Ishikawa (cell line): ENCODE measurements at regions not wholly inside any gene's neighbourhood (a gene's known extent, or its start where the extent isn't known, plus 50 kb on each side); places are given as distances from the start of the nearest gene placed in this dataset.

Experiments used
- CEBPB ChIP-seq: IDR thresholded peaks from 2 replicates; pipeline ENCODE4 v1.6.1; 2012
- EP300 ChIP-seq: IDR thresholded peaks from 2 replicates; pipeline ENCODE4 v1.6.1; 2012; ENCODE audit warnings: borderline replicate concordance
- NFIC ChIP-seq: IDR thresholded peaks from 2 replicates; pipeline ENCODE4 v1.6.1; 2012
- TAF1 ChIP-seq: IDR thresholded peaks from 2 replicates; pipeline ENCODE4 v1.6.1; 2012; ENCODE audit warnings: low read depth, mild to moderate bottlenecking
- TEAD4 ChIP-seq: IDR thresholded peaks from 2 replicates; pipeline ENCODE4 v1.6.1; 2012
- TF ChIP-seq, protein P1 (sequence below): IDR thresholded peaks from 2 replicates; pipeline ENCODE4 v1.6.1; 2012
- TF ChIP-seq, protein P2 (sequence below): IDR thresholded peaks from 2 replicates; pipeline ENCODE4 v1.6.1; 2012; ENCODE audit warnings: low read depth, mild to moderate bottlenecking

DNA sequence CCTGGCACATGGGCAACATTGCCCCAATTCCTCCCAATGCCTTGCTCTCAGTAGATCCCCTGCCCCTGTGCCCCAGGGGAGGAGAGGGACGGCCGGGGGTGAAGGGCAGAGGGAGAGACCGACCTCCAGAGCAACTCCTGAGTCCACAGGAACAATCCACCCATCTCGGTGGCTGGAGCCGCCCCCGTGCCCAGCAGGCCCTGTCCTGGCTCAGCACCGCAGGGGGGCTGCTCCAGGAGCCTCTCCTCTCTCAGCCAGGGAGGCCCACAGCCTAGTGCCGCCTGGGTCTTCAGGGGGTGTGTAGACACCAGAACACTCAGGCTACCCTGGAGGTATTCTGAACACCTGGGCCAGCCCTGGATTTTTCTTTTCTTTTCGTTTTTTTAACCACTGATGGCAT lies 233.7 kb upstream of the SDK2 start:
- TF ChIP-seq, protein P1, sequence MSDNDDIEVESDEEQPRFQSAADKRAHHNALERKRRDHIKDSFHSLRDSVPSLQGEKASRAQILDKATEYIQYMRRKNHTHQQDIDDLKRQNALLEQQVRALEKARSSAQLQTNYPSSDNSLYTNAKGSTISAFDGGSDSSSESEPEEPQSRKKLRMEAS = no peak
- TF ChIP-seq NFIC (no peak), TEAD4 (no peak), EP300 (no peak), CEBPB (no peak), TAF1 (no peak)
- TF ChIP-seq, protein P2, sequence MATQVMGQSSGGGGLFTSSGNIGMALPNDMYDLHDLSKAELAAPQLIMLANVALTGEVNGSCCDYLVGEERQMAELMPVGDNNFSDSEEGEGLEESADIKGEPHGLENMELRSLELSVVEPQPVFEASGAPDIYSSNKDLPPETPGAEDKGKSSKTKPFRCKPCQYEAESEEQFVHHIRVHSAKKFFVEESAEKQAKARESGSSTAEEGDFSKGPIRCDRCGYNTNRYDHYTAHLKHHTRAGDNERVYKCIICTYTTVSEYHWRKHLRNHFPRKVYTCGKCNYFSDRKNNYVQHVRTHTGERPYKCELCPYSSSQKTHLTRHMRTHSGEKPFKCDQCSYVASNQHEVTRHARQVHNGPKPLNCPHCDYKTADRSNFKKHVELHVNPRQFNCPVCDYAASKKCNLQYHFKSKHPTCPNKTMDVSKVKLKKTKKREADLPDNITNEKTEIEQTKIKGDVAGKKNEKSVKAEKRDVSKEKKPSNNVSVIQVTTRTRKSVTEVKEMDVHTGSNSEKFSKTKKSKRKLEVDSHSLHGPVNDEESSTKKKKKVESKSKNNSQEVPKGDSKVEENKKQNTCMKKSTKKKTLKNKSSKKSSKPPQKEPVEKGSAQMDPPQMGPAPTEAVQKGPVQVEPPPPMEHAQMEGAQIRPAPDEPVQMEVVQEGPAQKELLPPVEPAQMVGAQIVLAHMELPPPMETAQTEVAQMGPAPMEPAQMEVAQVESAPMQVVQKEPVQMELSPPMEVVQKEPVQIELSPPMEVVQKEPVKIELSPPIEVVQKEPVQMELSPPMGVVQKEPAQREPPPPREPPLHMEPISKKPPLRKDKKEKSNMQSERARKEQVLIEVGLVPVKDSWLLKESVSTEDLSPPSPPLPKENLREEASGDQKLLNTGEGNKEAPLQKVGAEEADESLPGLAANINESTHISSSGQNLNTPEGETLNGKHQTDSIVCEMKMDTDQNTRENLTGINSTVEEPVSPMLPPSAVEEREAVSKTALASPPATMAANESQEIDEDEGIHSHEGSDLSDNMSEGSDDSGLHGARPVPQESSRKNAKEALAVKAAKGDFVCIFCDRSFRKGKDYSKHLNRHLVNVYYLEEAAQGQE = no peak
